Ascending aorta (tissue), 2 donors: ENCODE measurements at regions not wholly inside any gene's neighbourhood (a gene's known extent, or its start where the extent isn't known, plus 50 kb on each side); places are given as distances from the start of the nearest gene placed in this dataset.

Experiments used
- DNase-seq, 2 donors: peaks; one replicate each; pipeline ENCODE4 v3.0.0-alpha.2; 2019; ENCODE audit warnings: low spot score in 2 of 2
- H3K27ac ChIP-seq, 2 donors: fragments of 200-600 bp; sonication (generic); one replicate each; pipeline ENCODE4 v1.5.1; 2016 to 2017; ENCODE audit warnings: mild to moderate bottlenecking in 1 of 2
- H3K27me3 ChIP-seq: fragments of 200-600 bp; sonication (generic); one replicate; pipeline ENCODE4 v1.5.1; 2017
- H3K36me3 ChIP-seq, 2 donors: fragments of 200-600 bp; sonication (generic); one replicate each; pipeline ENCODE4 v1.5.1; 2016
- H3K4me1 ChIP-seq, 2 donors: fragments of 200-600 bp; sonication (generic); one replicate each; pipeline ENCODE4 v1.5.1; 2016 to 2017; ENCODE audit warnings: mild to moderate bottlenecking in 1 of 2
- H3K4me3 ChIP-seq, 2 donors: fragments of 200-600 bp; sonication (generic); one replicate each; pipeline ENCODE4 v1.5.1; 2016 to 2017; ENCODE audit warnings: mild to moderate bottlenecking in 1 of 2
- H3K9me3 ChIP-seq, 2 donors: fragments of 200-600 bp; sonication (generic); one replicate each; pipeline ENCODE4 v1.5.1; 2016
- intact Hi-C: fragments of 100-400 bp; cut with DNase I; formaldehyde crosslinking; loops from one replicate; pipeline ENCODE4 v1.15.1; 2023
- TF ChIP-seq, protein P1 (sequence below), 3 experiments: fragments of 200-600 bp in 2 of 3; fragments of 450-650 bp in 1 of 3; sonication (generic) in 2 of 3; IDR thresholded peaks; one replicate each; pipeline ENCODE4 v1.5.1; 2016 to 2019; ENCODE audit warnings: antibody characterized with exemption in 3 of 3, mild to moderate bottlenecking in 1 of 3, moderate library complexity in 1 of 3

DNA sequence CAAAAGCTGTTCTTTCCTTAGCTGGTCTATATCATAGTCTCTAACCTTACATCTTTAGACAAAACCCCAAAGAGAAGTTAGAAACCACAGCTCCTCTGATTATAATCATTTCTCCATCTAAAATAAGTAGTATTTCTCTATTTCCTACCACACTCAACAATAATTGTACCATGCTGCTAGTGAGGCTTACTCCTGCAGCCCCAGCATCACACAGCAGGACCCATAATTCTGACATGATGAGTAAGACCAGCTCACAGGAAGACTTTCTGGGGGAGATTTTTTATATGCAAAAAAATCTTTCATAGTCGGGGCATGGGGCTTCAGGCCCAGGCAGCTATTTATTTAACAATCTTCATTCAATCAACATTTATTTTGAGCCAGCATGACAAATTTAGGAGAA lies 441.6 kb downstream of the DYNC2H1 start:
- H3K9me3 ChIP-seq, result no peaks in the 10 kb centered on the region
- H3K27me3 ChIP-seq, result no peaks in the 10 kb centered on the region
- TF ChIP-seq, protein P1, sequence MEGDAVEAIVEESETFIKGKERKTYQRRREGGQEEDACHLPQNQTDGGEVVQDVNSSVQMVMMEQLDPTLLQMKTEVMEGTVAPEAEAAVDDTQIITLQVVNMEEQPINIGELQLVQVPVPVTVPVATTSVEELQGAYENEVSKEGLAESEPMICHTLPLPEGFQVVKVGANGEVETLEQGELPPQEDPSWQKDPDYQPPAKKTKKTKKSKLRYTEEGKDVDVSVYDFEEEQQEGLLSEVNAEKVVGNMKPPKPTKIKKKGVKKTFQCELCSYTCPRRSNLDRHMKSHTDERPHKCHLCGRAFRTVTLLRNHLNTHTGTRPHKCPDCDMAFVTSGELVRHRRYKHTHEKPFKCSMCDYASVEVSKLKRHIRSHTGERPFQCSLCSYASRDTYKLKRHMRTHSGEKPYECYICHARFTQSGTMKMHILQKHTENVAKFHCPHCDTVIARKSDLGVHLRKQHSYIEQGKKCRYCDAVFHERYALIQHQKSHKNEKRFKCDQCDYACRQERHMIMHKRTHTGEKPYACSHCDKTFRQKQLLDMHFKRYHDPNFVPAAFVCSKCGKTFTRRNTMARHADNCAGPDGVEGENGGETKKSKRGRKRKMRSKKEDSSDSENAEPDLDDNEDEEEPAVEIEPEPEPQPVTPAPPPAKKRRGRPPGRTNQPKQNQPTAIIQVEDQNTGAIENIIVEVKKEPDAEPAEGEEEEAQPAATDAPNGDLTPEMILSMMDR (IDR thresholded peaks at IDR 0.05), result no peak
- intact Hi-C loops, result no loop called here
- H3K4me3 ChIP-seq, result no peak overlapping the region
- DNase-seq, result no peak
- H3K27ac ChIP-seq, result no peak overlapping the region
- H3K4me1 ChIP-seq, result no peaks in the 10 kb centered on the region
- no peaks in the 10 kb centered on the region for H3K36me3 ChIP-seq

DNA sequence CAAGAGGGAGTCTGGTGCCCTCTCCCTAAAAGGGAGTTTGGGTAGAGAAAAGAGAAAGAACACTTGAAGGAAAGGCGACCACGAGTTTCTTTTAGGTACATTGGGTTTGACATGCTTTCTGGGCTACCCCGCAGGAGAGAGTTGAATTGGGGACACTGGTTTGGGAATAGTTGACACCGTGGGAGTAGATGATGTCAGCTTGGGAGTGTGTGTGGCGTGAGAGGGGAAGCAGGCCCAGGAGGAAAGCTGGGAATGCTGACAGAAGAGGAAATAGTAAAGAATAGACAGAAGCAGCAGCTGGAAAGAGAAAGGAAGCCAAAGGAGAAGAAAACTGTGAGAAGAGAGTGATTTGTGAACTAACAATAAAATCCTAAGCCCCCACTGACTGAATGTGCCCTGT lies 442.9 kb downstream of the DYNC2H1 start:
- TF ChIP-seq, protein P1 (IDR thresholded peaks at IDR 0.05), result no peak
- no peak for DNase-seq
- intact Hi-C loops, result no loop called here

DNA sequence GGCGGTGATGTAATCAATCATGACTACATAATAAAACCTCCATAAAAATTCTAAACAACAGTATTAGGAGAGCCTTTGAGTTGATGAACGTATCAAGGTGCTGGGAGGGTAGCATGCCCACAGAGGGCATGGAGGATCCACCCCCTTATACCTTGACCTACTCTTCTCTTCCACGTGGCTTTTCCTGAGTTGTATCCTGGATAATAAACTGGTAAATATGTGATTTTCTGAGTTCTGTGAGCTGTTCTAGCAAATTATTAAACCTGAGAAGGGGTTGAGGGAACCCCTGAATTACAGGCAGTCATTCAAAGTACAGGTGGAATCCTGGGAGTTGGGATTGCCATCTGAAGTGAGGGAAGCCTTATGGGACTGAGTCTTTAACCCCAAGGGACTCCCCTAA lies 446.9 kb downstream of the DYNC2H1 start:
- Histone ChIP-seq H3K36me3 (no peaks in the 10 kb centered on the region), H3K27me3 (no peaks in the 10 kb centered on the region), H3K4me1 (no peaks in the 10 kb centered on the region), H3K27ac (no peak overlapping the region), H3K4me3 (no peak overlapping the region), H3K9me3 (no peaks in the 10 kb centered on the region)
- intact Hi-C loops, result no loop called here
- TF ChIP-seq, protein P1 (IDR thresholded peaks at IDR 0.05), result no peak
- no peak for DNase-seq

More for the DNA sequence above, 442.9 kb downstream of the DYNC2H1 start:
- Histone ChIP-seq H3K4me3 (no peak overlapping the region), H3K9me3 (no peaks in the 10 kb centered on the region), H3K4me1 (no peaks in the 10 kb centered on the region), H3K27me3 (no peaks in the 10 kb centered on the region), H3K36me3 (no peaks in the 10 kb centered on the region), H3K27ac (no peak overlapping the region)

DNA sequence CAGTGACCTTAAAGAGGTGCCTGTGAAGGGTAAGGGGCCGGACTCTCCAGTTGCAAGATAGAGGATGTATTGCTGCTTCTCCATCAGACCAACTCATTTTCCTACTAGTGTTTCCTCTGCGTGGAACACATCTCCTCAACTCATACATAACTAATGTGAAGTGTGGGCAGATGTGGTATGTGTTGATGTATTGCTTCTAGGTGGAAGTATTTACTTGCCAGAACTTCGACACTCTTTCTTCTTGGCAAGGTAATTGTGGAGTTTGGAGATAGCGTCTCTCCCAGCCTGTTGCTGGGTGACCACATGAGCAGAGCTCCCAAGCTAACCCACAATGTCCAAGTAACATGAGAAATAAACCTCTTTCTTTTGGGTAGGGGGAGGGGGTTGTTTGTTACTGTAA lies 456.9 kb downstream of the DYNC2H1 start:
- Histone ChIP-seq H3K4me1 (no peaks in the 10 kb centered on the region), H3K36me3 (no peaks in the 10 kb centered on the region), H3K9me3 (no peaks in the 10 kb centered on the region), H3K27ac (no peak overlapping the region), H3K27me3 (no peaks in the 10 kb centered on the region), H3K4me3 (no peak overlapping the region)
- no peak for DNase-seq
- intact Hi-C loops, result no loop called here
- TF ChIP-seq, protein P1 (IDR thresholded peaks at IDR 0.05), result no peak

DNA sequence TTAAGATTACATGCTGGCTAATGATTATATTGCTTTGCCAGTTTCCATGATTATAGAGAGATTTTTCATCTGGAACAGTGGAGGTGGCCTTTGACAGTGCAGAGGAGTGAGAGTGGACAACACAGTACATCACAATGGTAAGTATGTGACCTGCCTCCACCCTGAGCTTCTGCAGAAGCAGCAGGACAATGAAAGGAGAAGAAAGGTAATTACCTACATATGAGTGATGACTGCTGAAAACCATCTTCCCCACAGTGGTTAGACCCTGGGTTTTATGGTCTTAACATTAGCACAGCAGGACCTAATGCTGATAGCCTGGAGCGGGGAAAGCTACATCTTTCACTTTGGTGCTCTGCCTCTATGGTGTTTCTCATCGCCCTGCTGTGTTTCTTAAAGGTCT lies 454.7 kb upstream of the DDI1 start:
- Histone ChIP-seq H3K27me3 (no peaks in the 10 kb centered on the region), H3K27ac (no peak overlapping the region), H3K4me3 (no peak overlapping the region), H3K36me3 (no peaks in the 10 kb centered on the region), H3K9me3 (no peaks in the 10 kb centered on the region), H3K4me1 (no peaks in the 10 kb centered on the region)
- intact Hi-C loops, result no loop called here
- DNase-seq, result no peak
- TF ChIP-seq, protein P1 (IDR thresholded peaks at IDR 0.05), result no peak

DNA sequence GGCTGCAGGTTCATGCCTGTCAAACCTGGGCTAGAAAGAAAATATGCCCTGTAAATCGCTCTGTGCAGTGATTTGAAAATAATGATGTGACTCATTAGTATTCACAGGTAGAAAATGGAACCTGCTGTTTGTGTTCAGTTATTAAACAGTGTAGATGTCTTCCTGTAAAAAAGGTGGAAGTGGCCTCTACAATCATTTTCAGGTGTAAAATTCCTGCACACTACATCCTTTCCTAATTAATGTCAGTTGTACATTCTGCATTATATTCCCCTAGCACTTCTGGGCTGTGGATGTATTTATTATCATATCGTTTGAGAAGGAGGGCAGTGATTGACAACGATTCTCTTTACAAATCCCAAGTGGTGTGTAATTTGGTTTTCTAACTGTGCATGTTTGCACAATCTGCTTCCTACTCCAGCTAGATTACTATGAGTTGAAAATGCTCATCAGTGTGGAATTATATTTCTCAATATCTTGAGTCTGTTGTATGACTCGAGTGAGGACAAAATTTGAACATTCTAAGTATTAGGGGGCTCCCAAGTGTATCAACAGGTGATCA lies 454.0 kb upstream of the DDI1 start:
- DNase-seq, result no peak
- TF ChIP-seq, protein P1 (IDR thresholded peaks at IDR 0.05), result no peak
- Histone ChIP-seq H3K4me3 (no peak overlapping the region), H3K4me1 (no peaks in the 10 kb centered on the region), H3K9me3 (no peaks in the 10 kb centered on the region), H3K36me3 (no peaks in the 10 kb centered on the region), H3K27ac (no peak overlapping the region), H3K27me3 (no peaks in the 10 kb centered on the region)
- intact Hi-C loops, result no loop called here
